ENCODE measurements at regions not wholly inside any gene's neighbourhood (a gene's known extent, or its start where the extent isn't known, plus 50 kb on each side); places are given as distances from the start of the nearest gene placed in this dataset.

GRCh38 chr5:96064877-96065276, 103.2 kb upstream of the ELL2 start:
- no peak for DNase-seq

GRCh38 chr5:96062836-96063235, 101.2 kb upstream of the ELL2 start:
- DNase-seq = no peak

DNA sequence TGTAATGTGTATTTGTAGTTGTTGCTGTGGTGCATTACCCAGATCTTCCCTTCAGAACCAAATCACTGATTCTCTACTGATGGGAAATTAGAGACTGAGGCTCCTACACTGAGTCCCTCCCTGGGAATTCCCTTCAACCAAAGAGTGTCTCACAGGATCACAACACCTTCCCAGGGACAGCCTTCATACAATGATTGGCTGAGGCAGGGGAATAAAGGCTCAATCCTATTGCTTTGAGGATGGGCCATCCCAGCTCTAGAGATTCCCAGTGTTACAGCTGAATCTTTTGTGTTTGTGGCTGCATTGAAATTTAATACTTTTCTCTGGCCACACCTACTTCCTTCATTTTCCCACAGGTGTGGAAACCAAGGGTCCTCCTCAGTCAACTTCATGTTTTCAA, 96.4 kb upstream of the ELL2 start:
- no peak for DNase-seq

DNA sequence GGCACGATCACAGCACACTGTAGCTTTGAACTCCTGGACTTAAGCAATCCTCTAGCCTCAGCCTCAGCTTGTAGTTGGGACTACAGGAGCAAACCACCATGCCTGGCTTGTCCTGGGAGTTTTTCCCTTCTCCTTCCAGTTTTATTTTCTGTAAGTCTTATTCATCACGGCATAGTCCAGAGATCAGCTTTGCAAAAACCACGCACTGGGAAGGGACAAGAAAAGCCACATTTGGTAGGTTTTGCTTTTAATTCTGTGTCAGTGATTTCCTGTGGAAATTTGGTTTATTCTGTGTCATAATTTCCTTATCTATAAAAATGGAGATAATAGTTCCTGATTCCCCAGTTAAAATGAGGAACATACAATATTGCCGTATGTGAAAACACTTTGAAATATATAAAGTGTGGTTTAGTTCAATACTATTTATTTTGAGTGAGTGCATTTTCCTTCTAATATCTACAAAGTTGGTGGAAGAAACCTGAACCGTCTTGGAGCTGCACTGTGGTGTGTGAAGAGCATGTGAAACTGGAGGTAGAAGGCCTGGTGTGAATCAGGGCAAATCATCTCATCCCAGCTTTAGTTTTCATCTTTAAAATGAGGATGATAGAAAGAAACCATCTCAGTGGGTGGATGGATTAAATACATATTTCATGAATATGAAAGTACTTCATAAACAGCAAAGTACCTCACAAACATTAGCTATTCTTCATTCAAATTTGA, 92.8 kb upstream of the ELL2 start:
- no peak for DNase-seq

GRCh38 chr5:96053063-96053735, 91.5 kb upstream of the ELL2 start:
- no peak for DNase-seq

DNA sequence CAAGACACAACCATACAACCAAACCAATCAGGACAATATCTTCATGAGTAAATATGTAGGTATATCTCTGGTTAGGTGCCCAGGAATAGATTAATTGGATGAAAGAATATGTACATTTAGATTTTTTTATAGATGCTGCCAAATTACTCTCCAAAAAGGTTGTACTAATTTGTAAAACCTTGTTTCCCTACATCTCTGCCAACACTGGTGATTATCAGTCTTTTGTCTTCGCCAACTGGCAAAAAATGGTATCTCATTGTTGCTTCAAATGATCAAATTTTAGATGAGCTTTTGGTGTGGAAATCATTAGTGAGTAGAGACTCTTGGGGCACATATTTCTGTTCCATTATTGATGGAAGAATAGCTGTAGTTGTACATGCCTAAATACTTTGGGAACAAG, 90.7 kb upstream of the ELL2 start:
- DNase-seq = no peak

DNA sequence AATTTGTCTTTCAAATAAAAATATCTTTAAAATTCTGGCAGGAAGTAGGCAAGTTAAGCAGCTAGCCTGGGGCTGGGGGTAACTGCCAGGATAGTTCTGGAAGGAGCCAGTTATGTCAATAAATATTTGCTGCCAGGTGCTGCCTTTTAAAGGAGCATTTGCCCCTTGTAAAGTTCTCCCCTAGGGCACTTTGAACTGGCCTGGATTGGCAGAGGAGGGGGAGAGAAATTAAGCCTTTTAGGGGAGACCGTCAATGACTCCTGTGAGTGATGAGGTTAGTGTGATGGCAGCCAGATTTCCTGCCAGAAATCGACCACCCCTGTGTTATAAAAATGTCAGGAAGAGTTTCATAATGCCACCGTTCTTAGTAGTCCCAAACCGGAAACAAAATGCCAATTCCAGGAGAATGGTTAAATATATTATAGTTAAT, 89.8 kb upstream of the ELL2 start:
- DNase-seq = no peak

GRCh38 chr5:96050273-96050880, 88.7 kb upstream of the ELL2 start:
- no peak for DNase-seq

- no peak for DNase-seq
Observed at GRCh38 chr5:96049398-96050272, 88.0 kb upstream of the ELL2 start.

DNA sequence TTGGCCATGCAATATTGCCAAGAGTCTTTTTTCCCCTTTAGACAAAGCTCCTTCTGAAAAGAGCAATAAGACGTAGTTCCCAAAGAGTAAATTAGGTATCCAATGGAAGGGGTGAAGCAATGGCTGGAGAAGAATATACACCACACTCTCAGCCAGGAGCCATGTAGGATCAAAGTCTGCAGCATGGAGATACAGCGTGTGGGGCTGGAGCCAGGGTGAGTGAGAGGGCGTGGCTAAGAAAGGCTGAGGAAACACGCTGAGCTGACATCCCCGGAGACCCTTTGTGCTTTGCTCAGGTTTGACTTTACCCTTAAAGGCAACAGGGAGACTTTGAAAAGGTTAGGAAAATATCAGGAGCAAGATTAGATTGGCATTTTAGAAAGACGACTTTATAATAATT, 87.1 kb upstream of the ELL2 start:
- no peak for DNase-seq

DNA sequence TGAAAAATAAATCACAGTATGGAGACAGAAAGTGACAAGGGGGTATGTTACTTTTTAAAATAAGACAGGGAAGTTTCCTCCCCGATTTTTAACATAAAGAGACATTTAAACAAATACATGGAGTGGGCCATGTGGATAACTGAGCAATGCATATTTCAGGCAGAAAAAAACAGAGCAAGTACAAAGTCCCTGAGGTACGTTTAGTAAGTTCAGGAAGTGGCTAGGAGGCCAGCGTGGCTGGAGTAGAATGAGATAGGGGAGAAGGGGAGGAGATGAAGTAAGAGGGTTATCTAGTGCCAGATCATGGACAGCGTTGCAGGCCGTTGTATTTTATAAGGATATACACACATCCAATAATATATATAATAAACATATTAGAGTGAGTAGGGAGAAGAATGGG, 84.2 kb upstream of the ELL2 start:
- DNase-seq = no peak

GRCh38 chr5:96043446-96043845, 81.8 kb upstream of the ELL2 start:
- DNase-seq = no peak

DNA sequence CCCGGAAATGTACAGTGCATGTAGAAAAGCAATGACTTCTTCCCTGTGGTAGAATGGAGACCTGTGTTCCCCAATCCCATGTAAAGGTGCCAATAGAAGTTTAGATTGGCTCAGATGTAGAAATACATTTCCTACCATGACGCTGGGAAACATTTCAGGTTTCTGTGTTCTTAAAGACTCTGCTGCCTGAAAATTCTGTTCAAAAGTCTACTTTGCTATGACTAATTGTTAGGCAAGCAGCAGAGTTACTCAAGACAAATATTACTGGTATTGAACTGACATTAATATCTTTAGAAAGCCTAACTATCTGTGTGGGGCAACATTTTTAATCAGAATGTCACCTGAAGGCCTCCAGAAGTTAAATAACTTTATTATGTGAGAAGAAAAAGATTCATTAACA, 75.5 kb upstream of the ELL2 start:
- DNase-seq = no peak

GRCh38 chr5:96036301-96036700, 74.7 kb upstream of the ELL2 start:
- no peak for DNase-seq

DNA sequence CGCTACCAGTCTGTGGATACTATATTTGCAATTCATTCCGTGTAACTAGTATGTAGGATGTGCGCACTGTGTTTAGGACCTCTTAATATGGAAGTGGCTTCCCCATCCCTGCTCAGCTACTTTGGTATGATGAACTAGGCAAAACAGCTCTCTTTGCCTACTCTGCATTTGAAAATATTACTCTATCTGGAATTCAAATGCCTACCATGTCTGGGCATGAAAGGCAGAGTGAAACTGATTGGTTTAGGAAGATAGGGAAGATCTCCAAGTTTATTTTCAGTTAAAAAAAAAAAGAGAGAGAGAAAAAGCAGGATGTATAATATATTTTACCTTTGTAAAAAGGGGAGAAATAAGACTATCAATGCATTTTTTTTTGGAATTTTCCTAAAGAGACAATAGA, 74.1 kb upstream of the ELL2 start:
- DNase-seq = no peak

DNA sequence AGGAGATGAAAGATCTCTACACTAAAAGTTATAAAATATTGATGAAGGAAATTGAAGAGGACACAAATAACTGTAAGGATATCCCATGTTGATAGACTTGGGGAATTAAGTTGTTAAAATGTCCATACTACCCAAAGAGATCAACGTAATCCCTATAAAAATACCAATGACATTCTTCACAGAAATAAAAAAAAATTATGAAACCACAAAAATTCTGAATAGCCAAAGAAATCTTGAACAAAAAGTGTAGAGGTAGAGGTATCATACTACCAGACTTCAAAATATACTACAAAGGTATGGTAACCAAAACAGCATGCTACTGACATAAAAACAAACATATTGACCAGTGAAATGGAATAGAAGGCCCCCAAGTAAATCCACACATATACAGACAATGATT, 71.5 kb upstream of the ELL2 start:
- no peak for DNase-seq

- DNase-seq = no peak
Observed at GRCh38 chr5:96031811-96032261, 70.2 kb upstream of the ELL2 start.

DNA sequence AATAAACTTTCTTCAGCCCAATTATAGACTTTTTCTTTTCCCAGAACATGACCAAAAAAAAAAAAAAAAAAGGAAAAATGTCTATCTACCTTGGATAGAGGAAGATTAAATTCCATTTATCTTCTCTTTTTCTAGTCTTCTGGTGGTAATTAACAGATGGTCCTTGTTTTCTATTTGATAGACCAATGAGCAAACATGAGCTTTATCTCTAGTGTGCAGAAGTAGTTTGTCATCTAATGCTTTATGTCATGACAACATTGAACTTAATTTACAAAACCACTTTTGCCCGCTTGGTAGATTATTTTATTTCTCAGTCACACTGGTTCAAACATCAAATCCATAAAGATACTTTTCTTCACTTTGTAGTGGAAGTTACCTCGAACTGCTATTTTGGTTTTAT, 69.5 kb upstream of the ELL2 start:
- DNase-seq = no peak

- no peak for DNase-seq
Observed at GRCh38 chr5:96026406-96027041, 64.9 kb upstream of the ELL2 start.

DNA sequence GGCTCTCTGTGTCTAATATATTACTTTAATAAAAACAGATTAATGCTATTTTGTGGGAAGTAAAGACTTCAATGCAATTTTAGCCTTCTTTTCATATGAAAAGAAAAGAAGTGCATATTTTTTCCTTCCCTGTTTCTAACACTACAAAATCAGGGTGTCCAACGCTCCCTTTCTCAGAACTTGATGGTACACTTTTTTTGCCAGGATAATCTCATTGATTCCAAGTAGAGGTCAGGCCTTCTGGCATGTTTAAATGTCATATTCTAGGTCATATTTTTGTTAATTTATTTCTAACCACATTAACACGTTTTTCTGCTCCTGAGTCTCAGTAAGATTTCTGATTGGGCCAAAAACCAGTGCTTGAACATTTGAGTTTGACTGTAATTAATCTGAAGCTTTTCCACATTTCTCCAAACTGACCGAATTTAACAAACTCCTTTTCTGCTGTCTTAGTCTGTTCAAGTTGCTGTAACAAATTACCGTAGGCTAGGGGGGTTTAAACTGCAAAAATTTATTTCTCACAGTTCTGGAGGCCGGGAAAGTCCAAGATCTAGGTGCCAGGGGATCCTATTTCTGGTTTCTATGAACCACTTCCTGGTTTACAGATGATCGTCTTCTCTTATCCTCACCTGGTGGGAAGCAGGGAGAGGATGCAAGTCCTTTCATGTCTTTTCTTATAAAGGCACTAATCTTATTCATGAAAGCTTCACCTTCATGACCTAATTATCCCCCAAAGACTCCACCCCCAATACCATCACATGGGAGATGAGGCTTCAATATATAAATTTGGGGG, 63.2 kb upstream of the ELL2 start:
- DNase-seq = no peak

GRCh38 chr5:96023518-96023917, 61.9 kb upstream of the ELL2 start:
- DNase-seq = no peak

- DNase-seq = no peak
Observed at GRCh38 chr5:96022971-96023370, 61.3 kb upstream of the ELL2 start.
